ENCODE measurements at regions not wholly inside any gene's neighbourhood (a gene's known extent, or its start where the extent isn't known, plus 50 kb on each side); places are given as distances from the start of the nearest gene placed in this dataset.

DNA sequence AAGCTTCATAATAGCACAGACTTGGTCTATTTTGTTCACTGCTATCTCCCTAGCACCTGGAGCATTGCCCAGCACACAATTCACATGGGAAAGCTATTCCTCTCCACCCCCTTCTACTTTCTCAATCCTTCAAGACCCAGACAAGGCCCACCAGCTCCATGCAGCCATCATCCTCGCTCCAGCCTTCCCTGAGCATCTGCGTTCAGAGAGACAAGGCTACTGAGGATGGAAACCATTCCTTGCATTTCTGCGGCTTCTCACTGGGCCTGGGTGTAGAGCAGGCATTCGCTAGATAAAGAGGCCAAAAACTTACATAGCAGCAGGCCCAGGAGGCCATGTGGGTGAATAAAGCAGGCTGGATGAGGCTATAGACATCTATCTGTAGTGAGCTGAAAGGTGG, 530.8 kb downstream of the BUD13 start:
- TF ChIP-seq POLR2A (IDR thresholded peaks at IDR 0.05; ENCODE audit: low read length) (no peak), GATA1 (IDR thresholded peaks at IDR 0.05; ENCODE audit: low read depth, low read length) (no peak)

Data from erythroblast (primary cell).